DMS79 (cell line): ENCODE measurements at regions not wholly inside any gene's neighbourhood (a gene's known extent, or its start where the extent isn't known, plus 50 kb on each side); places are given as distances from the start of the nearest gene placed in this dataset.
A peak's percentile ranks its signal among the peaks of the same experiment; 100 is the strongest.
"Not testable (repeated sequence)": the region's sequence is repeated elsewhere in the genome, so short reads cannot be mapped to it uniquely, and the experiment has no call there.

ENCODE experiments used
- DNase-seq: peaks from one replicate; lab custom pipeline; 2025; lab: John Stamatoyannopoulos, UW

DNA sequence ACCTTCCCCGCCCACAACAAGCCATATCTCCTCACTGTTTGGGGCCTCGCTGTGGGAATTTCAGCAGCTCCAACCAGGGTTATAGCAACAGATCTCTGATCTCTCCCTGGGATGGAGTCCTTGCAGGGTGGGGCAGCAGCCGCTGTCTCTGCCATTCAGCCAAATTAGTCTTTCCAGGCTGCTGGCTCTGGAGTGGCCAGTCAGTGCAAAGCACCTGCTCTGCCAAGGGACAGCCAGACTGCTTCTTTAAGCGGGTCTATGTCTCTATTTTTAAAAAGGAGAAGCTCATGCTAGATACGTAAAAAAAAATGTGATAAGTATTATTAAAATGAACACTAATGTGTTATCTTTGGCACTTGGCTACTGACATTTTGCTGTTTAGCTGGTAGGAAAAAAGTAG is 380.2 kb downstream of the CDH10 start:
- DNase-seq = no peak

DNA sequence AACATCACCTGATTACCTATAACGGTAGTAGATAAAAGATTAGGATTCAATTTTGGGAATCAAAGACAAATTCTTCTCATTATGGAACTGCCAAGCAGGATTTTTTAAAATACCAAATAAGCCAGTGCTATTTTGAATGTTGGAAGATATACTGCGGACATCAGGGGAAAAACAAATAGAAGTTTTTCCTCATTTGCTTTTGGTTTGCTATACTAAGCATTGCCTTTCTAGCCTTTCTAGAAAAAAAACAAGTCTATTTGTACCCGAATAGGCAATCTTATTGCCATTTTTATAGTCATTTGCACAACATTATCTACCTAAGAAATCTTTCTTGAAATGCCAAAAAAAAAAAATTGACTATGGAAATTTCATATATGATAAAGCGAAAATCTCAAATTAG is 379.5 kb downstream of the CDH10 start:
- DNase-seq = no peak

DNA sequence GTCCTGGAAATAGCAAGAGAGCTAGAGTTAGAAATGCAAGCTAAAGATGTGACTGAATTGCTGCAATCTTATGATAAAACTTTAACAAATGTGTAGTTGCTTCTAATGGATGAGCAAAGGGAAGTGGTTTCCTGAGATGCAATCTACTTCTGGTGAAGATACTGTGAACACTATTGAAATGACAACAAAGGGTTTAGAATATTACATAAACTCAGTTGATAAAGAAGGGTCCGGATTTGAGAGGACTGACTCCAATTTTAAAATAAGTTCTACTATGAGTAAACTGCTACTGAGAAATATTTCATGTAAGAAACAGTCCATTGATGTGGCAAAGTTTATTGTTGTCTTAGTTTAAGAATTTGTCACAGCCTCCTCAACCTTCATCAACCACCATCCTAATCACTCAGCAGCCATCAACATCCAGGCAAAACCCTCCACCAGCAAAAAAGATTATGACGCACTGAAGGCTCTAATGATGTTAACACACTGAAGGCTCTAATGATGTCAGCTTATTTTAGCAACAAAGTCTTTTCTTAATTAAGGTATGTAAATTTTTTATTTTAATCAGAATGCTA is 376.2 kb downstream of the CDH10 start:
- DNase-seq = no peak

DNA sequence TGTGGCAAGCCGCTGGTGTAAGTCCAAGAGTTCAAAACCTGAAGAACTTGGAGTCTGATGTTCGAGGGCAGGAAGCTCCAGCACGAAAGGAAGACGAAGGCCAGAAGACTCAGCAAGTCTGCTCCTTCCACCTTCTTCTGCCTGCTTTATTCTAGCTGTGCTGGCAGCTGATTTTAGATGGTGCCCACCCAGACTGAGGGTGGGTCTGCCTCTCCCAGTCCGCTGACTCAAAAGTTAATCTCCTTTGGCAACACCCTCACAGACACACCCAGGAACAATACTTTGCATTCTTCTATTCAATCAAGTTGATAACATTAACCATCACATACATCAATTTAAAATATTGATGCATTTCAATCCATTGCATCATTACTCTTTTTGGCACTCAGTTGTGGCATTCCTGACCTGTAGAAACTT is 373.1 kb downstream of the CDH10 start:
- DNase-seq = not testable (repeated sequence)

DNA sequence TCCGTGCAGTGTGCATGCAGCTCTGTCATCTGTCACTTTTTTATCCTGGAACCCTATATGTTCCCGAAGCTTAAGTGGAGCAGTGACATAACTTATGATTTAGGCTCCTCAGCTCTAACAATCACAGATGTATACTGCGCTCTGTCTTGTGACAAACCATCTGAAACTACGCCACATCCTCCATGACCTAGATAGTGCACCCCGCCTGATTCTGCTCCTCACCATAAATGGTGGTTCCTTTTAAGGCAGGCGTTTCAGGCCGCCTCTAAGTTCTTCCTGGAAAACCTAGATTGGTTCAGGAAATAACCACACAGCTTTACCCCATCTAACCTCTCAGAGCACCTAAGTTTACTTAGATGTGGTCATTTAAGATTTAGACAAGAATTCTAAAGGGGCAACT is 372.0 kb downstream of the CDH10 start:
- no peak for DNase-seq

DNA sequence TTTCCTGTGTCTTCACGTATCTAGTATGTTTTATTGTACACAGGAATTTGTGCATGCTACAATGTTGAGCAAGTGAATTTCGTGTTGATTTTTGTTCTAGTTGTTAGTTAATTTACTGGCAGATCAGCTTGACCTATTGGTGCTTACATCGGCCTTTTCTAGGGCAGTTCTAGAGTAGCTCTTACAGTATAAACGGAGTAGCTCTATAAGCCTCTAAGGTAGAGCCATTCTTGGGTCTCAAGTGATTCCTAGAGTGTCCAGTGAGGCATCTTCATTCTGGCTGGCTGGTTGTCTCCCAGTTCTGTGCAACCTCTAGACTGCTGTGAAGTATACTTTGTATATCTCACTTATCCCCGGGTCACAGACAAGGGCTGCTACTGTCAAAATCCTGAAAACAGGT is 364.6 kb downstream of the CDH10 start:
- DNase-seq = no peak

DNA sequence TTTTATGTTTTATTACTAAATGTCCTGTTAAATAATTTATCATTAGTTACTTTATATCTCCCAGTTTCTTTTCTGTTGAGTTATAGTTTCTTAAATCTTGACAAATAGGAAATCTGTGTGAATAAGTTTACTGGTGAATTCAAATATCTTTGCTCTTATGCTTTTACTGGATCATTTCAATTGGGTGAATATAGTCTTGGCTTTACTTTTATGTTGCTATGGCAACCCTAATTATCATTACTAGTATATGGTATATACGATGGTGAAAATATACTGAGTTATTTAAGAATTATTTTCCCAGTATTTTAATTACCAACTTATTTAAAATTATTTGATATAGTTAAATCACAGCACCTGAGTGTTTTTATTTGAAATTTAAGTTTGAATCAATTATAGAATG is 363.0 kb downstream of the CDH10 start:
- DNase-seq = no peak

DNA sequence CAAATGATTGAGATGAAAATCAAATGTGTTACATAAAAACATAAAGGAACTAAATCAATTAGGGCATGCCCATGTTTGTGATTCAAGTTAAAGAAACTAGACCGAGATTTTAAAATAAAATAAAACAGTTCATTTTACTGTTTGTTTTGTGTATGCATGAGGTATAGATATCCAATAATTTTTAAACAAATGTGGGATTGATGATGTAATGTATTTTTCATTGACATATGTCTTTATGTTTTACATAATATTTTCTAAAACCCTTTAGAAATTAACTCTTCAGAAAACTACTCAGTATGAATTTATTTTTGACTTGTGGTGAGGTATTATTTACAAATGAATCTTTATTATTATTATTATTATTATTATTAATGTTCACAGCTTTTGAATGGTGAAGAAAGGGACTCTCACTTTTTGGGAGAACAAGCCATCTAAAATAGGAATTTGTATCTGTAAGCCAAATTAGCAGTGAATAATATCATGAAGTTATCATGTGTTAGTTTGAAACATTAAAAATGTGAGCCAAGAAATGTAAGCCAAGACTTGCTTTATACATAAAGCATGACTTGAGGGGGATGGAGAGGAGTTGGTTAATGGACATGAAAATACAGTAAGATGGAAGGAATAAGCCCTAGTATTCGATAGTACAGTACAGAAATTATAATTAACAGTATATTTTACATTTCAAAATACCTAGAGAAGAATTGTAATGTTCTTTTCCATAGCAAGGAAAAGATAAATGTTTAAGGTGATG is 355.0 kb downstream of the CDH10 start:
- DNase-seq = no peak

DNA sequence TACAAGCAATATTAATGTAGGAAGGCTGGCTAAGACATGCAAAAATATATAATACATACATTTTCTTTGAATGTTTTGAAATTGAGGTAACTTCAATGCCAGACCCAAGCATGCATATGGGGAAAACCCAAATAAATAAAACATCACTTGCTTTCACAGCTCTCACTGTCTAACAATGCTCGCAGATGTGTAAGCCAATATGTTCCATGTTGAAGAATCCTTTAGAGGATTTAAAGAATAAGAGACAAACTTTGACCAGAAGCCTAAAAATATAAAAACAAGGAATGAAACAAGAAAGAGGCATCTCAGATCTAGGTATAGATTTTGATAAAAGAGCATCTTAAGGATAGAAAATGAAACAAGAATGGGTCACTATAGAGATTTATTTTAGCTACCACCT is 354.2 kb downstream of the CDH10 start:
- DNase-seq = no peak

DNA sequence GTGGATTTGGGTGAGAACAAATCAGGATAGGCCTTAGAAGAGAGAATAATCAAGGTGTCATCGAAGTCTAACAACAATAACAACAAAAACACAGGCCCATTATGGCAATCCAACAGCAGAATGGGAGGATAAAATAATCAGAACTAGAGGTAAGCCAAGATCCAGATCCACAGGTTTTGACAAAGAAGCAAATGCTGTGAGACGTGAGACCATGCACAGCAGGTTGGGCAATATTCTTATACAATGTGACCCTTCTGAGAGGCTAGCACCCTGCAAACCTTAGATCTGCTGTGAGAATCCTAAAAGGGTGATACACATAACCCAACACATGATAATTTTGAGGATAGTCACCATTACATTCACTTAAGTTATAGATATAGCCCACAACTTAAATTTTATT is 352.9 kb downstream of the CDH10 start:
- no peak for DNase-seq

DNA sequence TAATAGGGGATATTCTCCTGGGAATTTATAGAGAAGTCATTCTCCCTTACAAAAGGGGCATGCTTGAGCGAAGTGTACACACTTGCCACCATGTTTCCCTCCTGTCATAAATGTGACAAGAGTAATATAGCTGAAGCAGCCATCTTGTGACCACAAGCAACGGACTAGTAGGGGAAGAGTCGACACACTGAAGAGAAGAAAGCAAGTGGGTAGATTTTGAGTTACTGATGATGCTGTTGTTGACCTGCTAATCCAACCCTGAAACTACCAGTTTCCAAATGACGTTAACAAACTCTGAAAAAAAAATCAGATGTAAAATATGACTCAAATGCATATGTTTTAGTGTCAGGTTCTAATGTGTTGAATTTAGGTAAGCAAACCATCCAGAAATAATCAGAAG is 350.4 kb downstream of the CDH10 start:
- no peak for DNase-seq

DNA sequence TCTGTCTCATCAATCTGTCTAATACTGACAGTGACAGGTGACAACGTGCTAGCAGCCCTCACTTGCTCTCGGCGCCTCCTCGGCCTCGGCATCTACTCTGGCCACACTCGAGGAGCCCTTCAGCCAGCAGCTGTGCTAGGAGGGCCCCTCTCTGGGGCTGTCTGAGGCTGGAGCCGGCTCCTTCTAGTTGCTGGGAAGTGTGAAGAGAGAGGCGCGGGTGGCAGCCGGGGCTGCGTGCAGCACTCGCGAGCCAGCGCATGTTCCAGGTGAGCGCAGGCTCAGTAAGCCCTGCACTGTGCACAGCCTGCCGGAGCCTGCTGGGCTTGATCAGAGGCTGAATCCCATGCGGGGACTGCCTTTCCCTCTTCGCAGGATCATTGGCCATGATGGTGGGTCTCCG is 330.7 kb downstream of the CDH10 start:
- no peak for DNase-seq

DNA sequence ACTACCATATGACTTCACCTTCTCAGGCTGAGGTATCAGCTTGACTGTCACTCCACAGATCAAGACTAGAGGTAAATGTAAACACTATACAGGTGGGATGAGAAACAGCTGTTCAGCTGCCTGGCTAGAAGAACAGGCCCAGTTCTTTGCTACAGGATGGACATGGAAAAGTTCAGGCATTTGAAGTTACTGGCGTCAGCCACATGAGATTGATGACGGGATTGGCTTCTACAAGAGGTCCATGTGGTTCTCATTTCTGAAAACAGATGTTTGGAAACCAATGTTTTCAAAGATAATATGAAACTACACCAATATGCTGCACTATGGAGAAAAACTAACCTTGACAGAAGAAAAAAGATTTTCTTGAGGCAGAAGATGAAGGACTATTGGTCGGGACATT is 324.1 kb downstream of the CDH10 start:
- no peak for DNase-seq

DNA sequence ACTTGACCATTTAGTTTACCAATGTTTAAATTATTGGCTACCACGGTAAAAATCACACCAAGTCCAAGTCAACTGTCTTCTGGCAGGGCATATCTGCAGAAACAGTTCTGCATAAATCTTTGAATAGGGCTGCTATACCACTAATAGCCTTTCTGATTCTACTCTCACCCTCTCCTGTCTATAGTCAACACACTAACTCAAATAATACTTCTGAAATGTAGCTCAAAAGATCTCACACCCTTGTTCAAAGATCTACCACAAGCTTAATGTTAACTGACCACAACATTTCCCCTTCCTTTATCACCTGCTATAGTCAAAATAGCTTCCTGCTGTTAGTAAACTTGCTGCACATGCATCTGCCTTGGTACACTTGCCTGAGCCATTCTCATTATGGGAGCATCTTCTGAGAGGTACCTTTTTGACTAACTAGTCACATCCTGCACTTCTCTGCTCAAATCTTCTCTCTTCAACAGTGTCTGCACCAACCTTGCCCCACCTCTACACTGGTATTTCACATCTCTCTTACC is 319.4 kb downstream of the CDH10 start:
- DNase-seq = no peak

DNA sequence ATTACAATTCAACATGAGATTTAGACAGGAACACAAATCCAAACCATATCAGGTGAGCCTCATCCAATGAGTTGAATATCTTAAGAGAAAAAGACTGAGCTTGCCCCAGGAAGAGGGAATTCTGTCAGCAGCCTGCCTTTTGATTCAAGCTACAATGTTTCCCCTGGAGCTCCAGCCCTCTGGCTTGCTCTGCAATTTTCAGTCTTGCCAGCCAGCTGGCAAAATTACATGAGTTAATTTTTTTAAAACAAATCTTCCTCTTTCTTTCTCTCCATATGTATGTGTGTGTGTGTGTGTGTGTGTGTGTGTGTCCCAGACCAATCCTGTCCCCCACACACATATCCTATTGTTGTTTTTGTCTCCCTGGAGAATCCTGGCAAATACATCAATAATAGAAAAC is 313.2 kb downstream of the CDH10 start:
- no peak for DNase-seq

DNA sequence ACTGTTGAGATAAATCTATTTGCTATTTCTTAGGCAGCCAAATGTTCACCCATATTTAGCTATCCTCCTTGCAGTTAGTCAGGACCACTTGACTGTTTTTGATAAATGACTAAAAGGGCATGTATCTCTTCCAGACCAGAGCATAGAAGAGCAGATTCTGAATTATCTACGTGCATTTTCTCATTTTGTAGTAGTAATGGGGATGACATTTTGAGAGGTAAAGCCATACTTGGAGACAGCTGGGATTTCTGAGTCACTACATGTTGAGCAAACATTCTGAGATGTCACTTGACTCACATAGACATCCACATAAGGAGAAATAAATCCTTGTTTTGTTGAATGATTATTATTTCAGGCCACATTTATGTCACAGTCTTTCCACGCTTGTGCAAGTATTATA is 297.6 kb downstream of the CDH10 start:
- DNase-seq = no peak

DNA sequence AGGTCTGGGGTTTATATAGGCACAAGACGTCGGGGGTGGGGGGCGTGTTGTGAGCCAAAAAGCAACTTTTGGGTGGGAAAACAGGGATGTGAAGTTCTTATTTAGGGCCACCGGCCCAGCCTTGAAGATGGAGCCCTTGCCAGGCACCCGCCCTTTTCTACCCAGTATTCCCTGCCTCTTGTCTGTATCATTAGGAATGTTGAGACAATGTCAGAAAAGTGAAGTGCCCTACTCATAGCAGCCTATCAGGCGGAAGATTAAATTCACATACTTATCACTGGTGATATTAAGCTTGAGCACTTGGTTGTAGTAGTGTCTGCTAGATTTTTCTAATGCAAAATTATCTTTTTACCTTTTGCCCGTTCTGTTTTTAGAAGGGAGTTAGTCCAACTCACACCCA is 293.5 kb downstream of the CDH10 start:
- no peak for DNase-seq

DNA sequence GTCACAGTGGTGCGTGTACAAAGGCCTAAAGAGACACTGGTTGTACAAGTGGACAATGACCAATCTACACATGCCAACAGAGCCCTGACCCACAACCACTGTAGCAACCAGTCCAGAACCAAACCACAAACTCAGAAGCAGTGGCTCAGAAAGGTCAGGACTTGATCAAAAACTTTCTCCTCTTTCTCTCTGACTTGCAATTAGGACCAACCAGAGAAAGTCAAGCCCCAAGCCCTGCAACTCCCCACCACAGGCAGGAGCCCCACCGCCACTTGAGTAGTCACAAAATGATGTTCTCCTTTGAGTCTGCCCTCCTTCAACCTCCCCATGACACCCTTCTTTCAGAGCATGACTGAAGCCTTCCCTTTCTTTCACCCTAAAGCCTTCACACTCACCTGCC is 291.8 kb downstream of the CDH10 start:
- no peak for DNase-seq

DNA sequence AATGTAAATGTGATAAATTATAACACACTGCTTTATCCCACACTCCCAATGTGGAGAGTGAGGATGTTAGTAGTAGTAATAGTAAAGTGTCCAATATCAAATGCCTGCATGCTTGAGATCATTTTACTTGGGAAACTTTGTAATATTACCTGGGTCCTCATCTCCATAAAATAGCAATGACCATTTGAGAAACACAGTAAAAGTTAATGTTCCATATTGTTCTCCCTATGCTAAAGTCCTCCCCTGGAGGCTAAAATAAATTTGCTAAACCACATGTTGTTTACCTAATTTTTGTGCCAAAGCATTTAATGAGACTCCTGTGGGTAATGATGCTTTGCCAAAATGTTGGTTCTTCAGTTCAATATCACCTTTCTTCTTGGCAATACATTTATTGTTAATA is 291.2 kb downstream of the CDH10 start:
- peak; percentile 24 for DNase-seq

DNA sequence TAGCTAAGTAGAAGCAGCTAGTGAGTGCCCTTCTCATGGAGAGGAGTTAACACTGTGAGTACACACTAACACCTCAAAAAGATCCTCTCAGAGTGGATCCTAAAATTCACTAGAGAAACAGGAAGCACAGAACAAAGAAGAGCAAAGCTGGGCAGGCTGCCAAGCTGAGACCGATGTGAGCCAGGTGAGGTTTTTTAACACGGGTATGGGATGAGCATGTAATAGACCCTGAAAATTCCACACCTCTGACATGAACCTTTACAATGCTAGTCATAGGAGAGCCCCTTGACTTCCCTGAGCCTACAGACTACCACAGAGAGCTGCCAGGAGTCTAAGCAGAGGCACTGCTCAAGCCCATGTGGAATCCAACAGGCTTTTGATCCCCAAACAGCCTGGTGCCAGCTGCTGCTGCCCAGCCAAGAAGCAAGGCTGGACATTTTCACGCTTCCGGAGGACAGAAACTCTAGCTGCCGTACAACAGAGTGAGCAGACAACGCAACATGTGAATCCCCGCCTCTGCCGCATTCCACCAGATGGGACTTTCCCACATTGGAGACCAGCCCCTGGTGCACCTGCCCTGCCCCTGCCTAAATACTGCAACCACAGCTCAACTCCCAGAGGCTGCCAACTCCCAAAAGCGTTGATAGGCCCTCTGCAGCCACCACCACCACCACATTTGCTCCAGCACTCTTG is 280.8 kb downstream of the CDH10 start:
- peak; percentile 5 for DNase-seq

DNA sequence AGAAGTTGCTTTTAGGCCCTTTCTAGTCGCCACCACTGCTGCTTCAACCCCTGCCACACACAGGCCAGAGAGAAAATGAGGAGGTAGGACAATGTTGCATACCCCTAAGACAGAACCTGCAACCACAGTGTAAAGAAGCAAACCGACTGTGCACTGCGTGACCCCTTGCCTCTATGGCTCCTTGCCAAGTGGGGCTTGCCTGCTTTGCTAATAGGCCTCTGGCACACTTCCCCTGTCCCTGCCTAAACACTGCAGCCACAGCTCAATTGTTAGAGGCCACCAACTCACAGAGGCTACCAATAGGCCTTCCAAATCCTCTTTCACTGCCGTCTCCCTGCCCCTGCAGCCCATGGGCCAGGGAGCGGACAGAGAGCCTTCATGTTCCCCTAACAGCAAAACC is 280.1 kb downstream of the CDH10 start:
- no peak for DNase-seq

DNA sequence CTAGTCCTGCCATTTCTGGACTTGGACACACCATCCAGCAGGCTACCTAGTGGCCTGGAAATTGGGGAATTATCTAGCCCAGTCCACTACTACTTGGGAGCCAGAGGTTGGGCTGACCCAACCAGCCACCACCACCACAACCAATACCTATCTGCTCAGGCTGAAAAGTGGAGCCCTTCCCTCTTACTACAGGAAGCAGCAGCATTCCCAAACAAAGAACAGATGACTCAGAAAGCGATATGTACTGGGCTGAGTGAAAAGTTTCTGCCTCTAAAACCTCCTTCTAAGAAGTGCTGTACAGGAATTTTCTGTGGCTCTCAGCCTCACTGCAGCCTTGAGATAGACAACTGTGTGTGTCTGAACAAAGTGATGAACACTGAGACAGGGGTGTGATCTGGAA is 279.4 kb downstream of the CDH10 start:
- no peak for DNase-seq

DNA sequence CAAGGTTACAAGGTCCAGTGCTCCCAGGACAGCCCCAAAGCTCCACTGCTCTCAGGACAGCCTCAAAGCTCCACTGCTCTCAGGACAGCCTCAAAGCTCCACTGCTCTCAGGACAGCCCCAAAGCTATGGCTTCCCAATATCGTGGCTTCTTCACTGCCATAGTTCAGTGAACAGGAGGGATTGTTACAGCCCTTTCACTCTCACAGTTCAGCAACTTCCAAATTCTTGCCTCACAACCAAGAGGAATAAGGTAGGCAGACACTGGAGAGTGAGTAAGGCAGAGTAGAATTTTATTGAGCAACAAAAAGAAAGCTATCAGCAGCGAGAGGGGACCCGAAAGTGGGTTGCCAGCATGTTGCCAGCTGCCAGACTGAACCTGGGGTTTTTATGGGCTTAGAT is 277.6 kb downstream of the CDH10 start:
- DNase-seq = no peak
